ENCODE measurements at regions not wholly inside any gene's neighbourhood (a gene's known extent, or its start where the extent isn't known, plus 50 kb on each side); places are given as distances from the start of the nearest gene placed in this dataset.

DNA sequence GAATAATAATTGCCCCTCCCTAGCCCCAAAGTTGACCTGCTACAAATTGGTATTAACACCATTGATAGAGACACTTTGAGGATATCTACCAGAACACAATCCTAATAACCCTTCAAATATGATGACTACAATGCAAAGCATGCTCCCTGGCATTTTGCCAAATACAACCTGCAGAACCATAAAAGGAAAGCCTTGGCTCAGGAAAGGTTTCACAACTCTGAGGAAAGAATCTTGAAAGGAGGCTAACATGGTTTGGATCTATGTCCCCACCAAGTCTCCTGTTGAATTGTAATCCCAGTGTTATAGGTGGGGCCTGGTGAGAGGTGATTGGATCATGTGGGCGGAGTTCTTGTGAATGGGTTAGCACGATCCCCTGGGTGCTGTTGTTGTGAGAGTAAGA lies 140.4 kb upstream of the ARHGAP42 start:
- Histone ChIP-seq H2AK5ac (ENCODE audit: low read depth, low read length) (no peak overlapping the region), H2BK20ac (ENCODE audit: low read length) (no peak overlapping the region), H3K36me3 (ENCODE audit: control insufficient read depth in 2 of 4, insufficient read depth in 4 of 4, low read length in 3 of 4) (no peaks in the 10 kb centered on the region), H4K20me1 (replicated peaks in 1 of 2; ENCODE audit: control insufficient read depth in 1 of 2, insufficient read depth in 2 of 2, low read length in 2 of 2) (no peaks in the 10 kb centered on the region), H2BK15ac (ENCODE audit: low read length) (no peak overlapping the region), H3K4ac (replicated peaks; ENCODE audit: insufficient read length, low read depth, low read length) (no peak overlapping the region), H3K18ac (ENCODE audit: extremely low read depth, low read length) (no peak overlapping the region), H2AFZ (ENCODE audit: low read length) (0 out of 2 replicates have a peak overlapping the region, but pooled peaks have one; percentile 60), H3K27me3 (replicated peaks in 1 of 4; ENCODE audit: control insufficient read depth in 3 of 4, extremely low read depth in 1 of 4, insufficient read depth in 3 of 4, low read length in 3 of 4) (no peaks in the 10 kb centered on the region), H3K9ac (replicated peaks in 1 of 4; ENCODE audit: extremely low read depth in 1 of 4, low read depth in 3 of 4, low read length in 3 of 4) (no peak overlapping the region), H3K79me2 (ENCODE audit: control insufficient read depth in 1 of 2, insufficient read depth in 2 of 2, low read length in 2 of 2) (no peaks in the 10 kb centered on the region), H3K23me2 (ENCODE audit: low read depth, low read length) (no peaks in the 10 kb centered on the region), H3K9me3 (ENCODE audit: insufficient read depth in 2 of 2, low read depth in 1 of 2, low read length in 1 of 2) (no peaks in the 10 kb centered on the region), H2BK5ac (ENCODE audit: low read depth, low read length) (no peak overlapping the region), H3K56ac (replicated peaks; ENCODE audit: insufficient read length, low read depth, low read length) (no peak overlapping the region), H3K4me2 (ENCODE audit: insufficient read depth in 1 of 2, low read depth in 2 of 2, low read length in 2 of 2) (no peak overlapping the region), H4K5ac (ENCODE audit: insufficient read length, low read depth, low read length) (no peak overlapping the region), H3K23ac (ENCODE audit: insufficient read length) (no peak overlapping the region), H3K79me1 (ENCODE audit: low read depth, low read length) (no peaks in the 10 kb centered on the region), H3K14ac (ENCODE audit: insufficient read length) (no peak overlapping the region), H4K91ac (replicated peaks; ENCODE audit: insufficient read length, low read length) (no peak overlapping the region), H3K4me3 (ENCODE audit: extremely low read depth in 1 of 4, insufficient read depth in 2 of 4, low read depth in 3 of 4, low read length in 4 of 4) (no peak overlapping the region), H4K8ac (ENCODE audit: extremely low read depth, insufficient read depth, low read length) (no peak overlapping the region), H3K27ac (ENCODE audit: low read depth, low read length) (no peak overlapping the region), H2BK120ac (replicated peaks; ENCODE audit: low read depth, low read length) (no peak overlapping the region), H3K4me1 (replicated peaks in 1 of 4; ENCODE audit: control insufficient read depth in 3 of 4, insufficient read depth in 4 of 4, low read length in 3 of 4) (peaks cover 0 to 8% (median 2%) of the 10 kb centered on the region in 4 experiments; a peak in 4 of 7 replicates), H2BK12ac (ENCODE audit: low read depth, low read length) (no peak overlapping the region)
- FAIRE-seq (no peak), DNase-seq (ENCODE audit: low read depth in 1 of 2, low spot score in 2 of 2) (no peak)
- POLR2A ChIA-PET (ENCODE audit: partially characterized antibody), result no interaction called here
- CTCF ChIA-PET (ENCODE audit: partially characterized antibody), result no interaction called here
- WGBS, 2 experiments (ENCODE audit: extremely low coverage in 1 of 2, insufficient coverage in 1 of 2, insufficient read length in 1 of 2, insufficient replicate concordance in 2 of 2, low coverage in 1 of 2, low lambda C conversion rate in 2 of 2, missing lambda C conversion rate in 1 of 2), result 96% methylated on average over 2 of the region's 2 CpGs; no CpG with 5 or more reads in 1 of the 2 experiments
- TF ChIP-seq, protein P1, sequence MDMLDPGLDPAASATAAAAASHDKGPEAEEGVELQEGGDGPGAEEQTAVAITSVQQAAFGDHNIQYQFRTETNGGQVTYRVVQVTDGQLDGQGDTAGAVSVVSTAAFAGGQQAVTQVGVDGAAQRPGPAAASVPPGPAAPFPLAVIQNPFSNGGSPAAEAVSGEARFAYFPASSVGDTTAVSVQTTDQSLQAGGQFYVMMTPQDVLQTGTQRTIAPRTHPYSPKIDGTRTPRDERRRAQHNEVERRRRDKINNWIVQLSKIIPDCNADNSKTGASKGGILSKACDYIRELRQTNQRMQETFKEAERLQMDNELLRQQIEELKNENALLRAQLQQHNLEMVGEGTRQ (IDR thresholded peaks at IDR 0.05; ENCODE audit: low read length), result no peak
- TF ChIP-seq CHD1 (IDR thresholded peaks at IDR 0.05; ENCODE audit: low read depth, low read length) (no peak), BRCA1 (IDR thresholded peaks at IDR 0.05; ENCODE audit: low read depth, low read length) (no peak), RXRA (IDR thresholded peaks at IDR 0.05; ENCODE audit: insufficient read depth, low read depth, low read length) (no peak), PHF8 (conservative IDR thresholded peaks at IDR 0.05; ENCODE audit: low read depth, low read length) (no peak), TCF12 (IDR thresholded peaks at IDR 0.05; ENCODE audit: low read depth, low read length) (no peak), SUZ12 (IDR thresholded peaks at IDR 0.05; ENCODE audit: low read length) (no peak), SP1 (IDR thresholded peaks at IDR 0.05; ENCODE audit: low read depth, low read length) (no peak), TAF1 (IDR thresholded peaks at IDR 0.05; ENCODE audit: low read depth, low read length) (no peak), CTBP2 (IDR thresholded peaks at IDR 0.05; ENCODE audit: borderline replicate concordance, insufficient read depth, insufficient read length, low read length) (no peak), RBBP5 (IDR thresholded peaks at IDR 0.05; ENCODE audit: borderline replicate concordance, low read depth, low read length) (no peak), GABPA (IDR thresholded peaks at IDR 0.05; ENCODE audit: borderline replicate concordance, insufficient read depth, low read length) (no peak), TEAD4 (IDR thresholded peaks at IDR 0.05; ENCODE audit: low read depth, low read length) (no peak), SIN3A (conservative IDR thresholded peaks at IDR 0.05 in 1 of 2, IDR thresholded peaks at IDR 0.05 in 1 of 2; ENCODE audit: low read depth in 1 of 2, low read length in 2 of 2) (no peak)
